ENCODE measurements at regions not wholly inside any gene's neighbourhood (a gene's known extent, or its start where the extent isn't known, plus 50 kb on each side); places are given as distances from the start of the nearest gene placed in this dataset.

DNA sequence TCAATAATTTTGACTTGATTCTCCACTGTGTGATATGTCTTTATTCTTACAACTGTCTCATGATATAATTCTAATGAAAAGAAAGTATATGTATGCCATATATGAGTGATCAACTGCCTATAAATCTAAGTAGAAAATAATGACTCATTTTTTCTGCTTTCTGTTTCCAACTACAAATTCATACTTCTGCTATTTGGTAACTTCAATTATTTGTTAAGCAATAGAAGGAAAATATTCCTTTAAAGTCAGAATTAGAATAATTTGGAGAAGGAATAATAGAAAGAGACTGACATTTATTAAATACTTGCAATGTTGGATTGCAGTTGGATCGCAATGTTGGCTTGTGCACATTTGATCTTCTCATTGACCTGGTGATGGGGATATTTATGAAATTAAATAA lies 204.2 kb upstream of the PACRGL start:
- no peak for ATAC-seq
- no peak for FAIRE-seq
- in situ Hi-C loops (cut with HindIII; ENCODE audit: extremely low pct_ligation_motif_present, low pct_unique_long_range_greater_than_20kb) (no loop called here), intact Hi-C loops (cut with micrococcal nuclease; ENCODE audit: unreplicated experiment) (no loop called here)
- no TSS peak for BruUV-seq (replicated peaks)
- Histone ChIP-seq H3K27me3 (ENCODE audit: control insufficient read depth in 1 of 2, insufficient read depth in 2 of 2, low read length in 2 of 2) (no peaks in the 10 kb centered on the region), H3K36me3 (replicated peaks in 1 of 2; ENCODE audit: control insufficient read depth in 1 of 2, insufficient read depth in 2 of 2, low read length in 2 of 2) (no peaks in the 10 kb centered on the region), H3K27ac (ENCODE audit: extremely low read length, insufficient read depth, low read length) (no peak overlapping the region), H4K20me1 (ENCODE audit: insufficient read depth, low read length) (no peaks in the 10 kb centered on the region), H3K9ac (ENCODE audit: insufficient read depth, low read depth, low read length) (no peak overlapping the region), H3K4me2 (ENCODE audit: low read depth, low read length) (no peak overlapping the region), H3K4me3 (replicated peaks in 1 of 3; ENCODE audit: insufficient read depth in 1 of 3, low read depth in 2 of 3, low read length in 3 of 3) (no peak overlapping the region), H3K9me3 (ENCODE audit: low read length) (no peaks in the 10 kb centered on the region), H3K79me2 (ENCODE audit: insufficient read depth, low read length) (no peaks in the 10 kb centered on the region), H2AFZ (ENCODE audit: low read length) (no peak overlapping the region), H3K4me1 (ENCODE audit: insufficient read depth, low read length) (no peaks in the 10 kb centered on the region)
- TF ChIP-seq ZNF703 (CRISPR knock-in tag; IDR thresholded peaks at IDR 0.05; ENCODE audit: borderline replicate concordance): no peak
- TF ChIP-seq EEA1 (CRISPR knock-in tag; IDR thresholded peaks at IDR 0.05; ENCODE audit: borderline replicate concordance): no peak
- TF ChIP-seq ZNF343 (CRISPR knock-in tag; IDR thresholded peaks at IDR 0.05): no peak
- TF ChIP-seq, protein P1, sequence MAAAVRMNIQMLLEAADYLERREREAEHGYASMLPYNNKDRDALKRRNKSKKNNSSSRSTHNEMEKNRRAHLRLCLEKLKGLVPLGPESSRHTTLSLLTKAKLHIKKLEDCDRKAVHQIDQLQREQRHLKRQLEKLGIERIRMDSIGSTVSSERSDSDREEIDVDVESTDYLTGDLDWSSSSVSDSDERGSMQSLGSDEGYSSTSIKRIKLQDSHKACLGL (CRISPR knock-in tag; IDR thresholded peaks at IDR 0.05): no peak
- no peak for TF ChIP-seq ZBTB21 (CRISPR knock-in tag; IDR thresholded peaks at IDR 0.05)
- no peak for TF ChIP-seq ZNF44 (CRISPR knock-in tag; IDR thresholded peaks at IDR 0.05)
- no peak for TF ChIP-seq RBM22 (optimal IDR thresholded peaks at IDR 0.05; ENCODE audit: low read length)
- no peak for TF ChIP-seq CBX1 (IDR thresholded peaks at IDR 0.05; ENCODE audit: low read depth)
- no peak for TF ChIP-seq PRMT3 (CRISPR knock-in tag; IDR thresholded peaks at IDR 0.05; ENCODE audit: borderline replicate concordance, low read depth)
- TF ChIP-seq BRCA1 (CRISPR knock-in tag; IDR thresholded peaks at IDR 0.05): no peak
- ChIA-PET CTCF (ENCODE audit: low intra/inter-chr PET ratio, low total read pairs) (no interaction called here), POLR2A (no interaction called here)
- no peak for DNase-seq (ENCODE audit: low spot score)
- 4% methylated on average over 1 of the region's 1 CpG for WGBS (ENCODE audit: low lambda C conversion rate)

GRCh38 chr4:20504146-20504545 lies 196.1 kb upstream of the PACRGL start:
- no peak for ATAC-seq
- CTCF ChIA-PET (ENCODE audit: low intra/inter-chr PET ratio, low total read pairs): no interaction called here
- 0% methylated on average over 3 of the region's 3 CpGs for WGBS (ENCODE audit: low lambda C conversion rate)
- TF ChIP-seq, protein P2, sequence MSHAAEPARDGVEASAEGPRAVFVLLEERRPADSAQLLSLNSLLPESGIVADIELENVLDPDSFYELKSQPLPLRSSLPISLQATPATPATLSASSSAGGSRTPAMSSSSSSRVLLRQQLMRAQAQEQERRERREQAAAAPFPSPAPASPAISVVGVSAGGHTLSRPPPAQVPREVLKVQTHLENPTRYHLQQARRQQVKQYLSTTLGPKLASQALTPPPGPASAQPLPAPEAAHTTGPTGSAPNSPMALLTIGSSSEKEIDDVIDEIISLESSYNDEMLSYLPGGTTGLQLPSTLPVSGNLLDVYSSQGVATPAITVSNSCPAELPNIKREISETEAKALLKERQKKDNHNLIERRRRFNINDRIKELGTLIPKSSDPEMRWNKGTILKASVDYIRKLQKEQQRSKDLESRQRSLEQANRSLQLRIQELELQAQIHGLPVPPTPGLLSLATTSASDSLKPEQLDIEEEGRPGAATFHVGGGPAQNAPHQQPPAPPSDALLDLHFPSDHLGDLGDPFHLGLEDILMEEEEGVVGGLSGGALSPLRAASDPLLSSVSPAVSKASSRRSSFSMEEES (CRISPR knock-in tag; IDR thresholded peaks at IDR 0.05): no peak
- no peak for TF ChIP-seq ZNF605 (CRISPR knock-in tag; IDR thresholded peaks at IDR 0.05)
- no peak for TF ChIP-seq KDM5B (CRISPR knock-in tag; IDR thresholded peaks at IDR 0.05; ENCODE audit: borderline replicate concordance)
- no peak for TF ChIP-seq PHF21A (CRISPR knock-in tag; IDR thresholded peaks at IDR 0.05)
- TF ChIP-seq ELF1 (CRISPR knock-in tag; IDR thresholded peaks at IDR 0.05): no peak
- TF ChIP-seq ZNF337 (CRISPR knock-in tag; IDR thresholded peaks at IDR 0.05; ENCODE audit: borderline replicate concordance, low read depth): no peak
- TF ChIP-seq, protein P3, sequence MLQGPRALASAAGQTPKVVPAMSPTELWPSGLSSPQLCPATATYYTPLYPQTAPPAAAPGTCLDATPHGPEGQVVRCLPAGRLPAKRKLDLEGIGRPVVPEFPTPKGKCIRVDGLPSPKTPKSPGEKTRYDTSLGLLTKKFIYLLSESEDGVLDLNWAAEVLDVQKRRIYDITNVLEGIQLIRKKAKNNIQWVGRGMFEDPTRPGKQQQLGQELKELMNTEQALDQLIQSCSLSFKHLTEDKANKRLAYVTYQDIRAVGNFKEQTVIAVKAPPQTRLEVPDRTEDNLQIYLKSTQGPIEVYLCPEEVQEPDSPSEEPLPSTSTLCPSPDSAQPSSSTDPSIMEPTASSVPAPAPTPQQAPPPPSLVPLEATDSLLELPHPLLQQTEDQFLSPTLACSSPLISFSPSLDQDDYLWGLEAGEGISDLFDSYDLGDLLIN (CRISPR knock-in tag; IDR thresholded peaks at IDR 0.05; ENCODE audit: borderline replicate concordance): no peak
- TF ChIP-seq E2F5 (CRISPR knock-in tag; conservative IDR thresholded peaks at IDR 0.05): no peak

More at GRCh38 chr4:20504146-20504545, 196.1 kb upstream of the PACRGL start:
- Histone ChIP-seq H3K9me3 (ENCODE audit: low read length) (no peaks in the 10 kb centered on the region), H3K79me2 (ENCODE audit: insufficient read depth, low read length) (no peaks in the 10 kb centered on the region), H3K4me1 (ENCODE audit: insufficient read depth, low read length) (no peaks in the 10 kb centered on the region), H3K27ac (ENCODE audit: extremely low read length, insufficient read depth, low read length) (no peak overlapping the region), H4K20me1 (ENCODE audit: insufficient read depth, low read length) (no peaks in the 10 kb centered on the region), H3K36me3 (replicated peaks in 1 of 2; ENCODE audit: control insufficient read depth in 1 of 2, insufficient read depth in 2 of 2, low read length in 2 of 2) (no peaks in the 10 kb centered on the region), H2AFZ (ENCODE audit: low read length) (no peak overlapping the region), H3K4me3 (replicated peaks in 1 of 3; ENCODE audit: insufficient read depth in 1 of 3, low read depth in 2 of 3, low read length in 3 of 3) (no peak overlapping the region), H3K4me2 (ENCODE audit: low read depth, low read length) (no peak overlapping the region), H3K9ac (ENCODE audit: insufficient read depth, low read depth, low read length) (no peak overlapping the region), H3K27me3 (ENCODE audit: control insufficient read depth in 1 of 2, insufficient read depth in 2 of 2, low read length in 2 of 2) (no peaks in the 10 kb centered on the region)
- no TSS peak for BruUV-seq (replicated peaks)
- POLR2A ChIA-PET: no interaction called here
- intact Hi-C loops (cut with micrococcal nuclease; ENCODE audit: unreplicated experiment): no loop called here
- DNase-seq (ENCODE audit: low spot score): no peak
- in situ Hi-C loops (cut with HindIII; ENCODE audit: extremely low pct_ligation_motif_present, low pct_unique_long_range_greater_than_20kb): no loop called here
- no peak for FAIRE-seq
